Suprapubic skin (tissue), 4 donors: ENCODE measurements at regions not wholly inside any gene's neighbourhood (a gene's known extent, or its start where the extent isn't known, plus 50 kb on each side); places are given as distances from the start of the nearest gene placed in this dataset.

ENCODE experiments used
- CTCF ChIP-seq, 2 donors: fragments of 200-600 bp in 1 of 2; fragments of 450-650 bp in 1 of 2; sonication (generic) in 1 of 2; IDR thresholded peaks; one replicate each; pipeline ENCODE4 v1.5.1; 2016 to 2019; ENCODE audit warnings: antibody characterized with exemption in 2 of 2, mild to moderate bottlenecking in 1 of 2, moderate library complexity in 1 of 2
- EP300 ChIP-seq: sonication (generic); formaldehyde crosslinking; IDR thresholded peaks from one replicate; pipeline ENCODE4 v1.6.1; 2017; ENCODE audit warnings: antibody characterized with exemption
- POLR2A ChIP-seq, 2 donors: fragments of 450-650 bp; IDR thresholded peaks; one replicate each; pipeline ENCODE4 v1.6.1; 2017; ENCODE audit warnings: antibody characterized with exemption in 2 of 2, mild to moderate bottlenecking in 2 of 2, moderate library complexity in 2 of 2
- POLR2AphosphoS5 ChIP-seq, 3 donors: sonication (generic); formaldehyde crosslinking; IDR thresholded peaks; one replicate each; pipeline ENCODE4 v1.6.1; 2017; ENCODE audit warnings: antibody characterized with exemption in 3 of 3

GRCh38 chr16:6057821-6058220 lies 960.2 kb upstream of the EEF2KMT start:
- TF ChIP-seq EP300, result no peak
- TF ChIP-seq CTCF (IDR thresholded peaks at IDR 0.05), result no peak
- no peak for TF ChIP-seq POLR2A (IDR thresholded peaks at IDR 0.05)
- no peak for TF ChIP-seq POLR2AphosphoS5 (IDR thresholded peaks at IDR 0.05)
